HUES6 (cell line): ENCODE measurements at regions not wholly inside any gene's neighbourhood (a gene's known extent, or its start where the extent isn't known, plus 50 kb on each side); places are given as distances from the start of the nearest gene placed in this dataset.
"Not testable (repeated sequence)": the region's sequence is repeated elsewhere in the genome, so short reads cannot be mapped to it uniquely, and the experiment has no call there.

Source experiments
- H3K27ac ChIP-seq: 2 replicates; pipeline ENCODE4 v1.7.0; 2013; ENCODE audit warnings: low read depth, mild to moderate bottlenecking, low read length, inconsistent platforms
- H3K27me3 ChIP-seq: 2 replicates; pipeline ENCODE4 v1.6.1; 2013; ENCODE audit warnings: low read length; ENCODE audit not compliant: control insufficient read depth, insufficient read depth
- H3K36me3 ChIP-seq: 2 replicates; pipeline ENCODE4 v1.6.1; 2013; ENCODE audit warnings: low read length; ENCODE audit not compliant: control insufficient read depth, insufficient read depth
- H3K4me1 ChIP-seq: 2 replicates; pipeline ENCODE4 v1.6.1; 2013; ENCODE audit warnings: low read length; ENCODE audit not compliant: control insufficient read depth, insufficient read depth
- H3K4me3 ChIP-seq: 2 replicates; pipeline ENCODE4 v1.5.1; 2013; ENCODE audit warnings: low read depth, low read length
- H3K9ac ChIP-seq: one replicate; pipeline ENCODE4 v1.6.1; 2013; ENCODE audit warnings: mild to moderate bottlenecking, low read length
- H3K9me3 ChIP-seq: 2 replicates; pipeline ENCODE4 v1.6.1; 2013; ENCODE audit warnings: low read depth, low read length; ENCODE audit not compliant: control insufficient read depth, insufficient read depth

DNA sequence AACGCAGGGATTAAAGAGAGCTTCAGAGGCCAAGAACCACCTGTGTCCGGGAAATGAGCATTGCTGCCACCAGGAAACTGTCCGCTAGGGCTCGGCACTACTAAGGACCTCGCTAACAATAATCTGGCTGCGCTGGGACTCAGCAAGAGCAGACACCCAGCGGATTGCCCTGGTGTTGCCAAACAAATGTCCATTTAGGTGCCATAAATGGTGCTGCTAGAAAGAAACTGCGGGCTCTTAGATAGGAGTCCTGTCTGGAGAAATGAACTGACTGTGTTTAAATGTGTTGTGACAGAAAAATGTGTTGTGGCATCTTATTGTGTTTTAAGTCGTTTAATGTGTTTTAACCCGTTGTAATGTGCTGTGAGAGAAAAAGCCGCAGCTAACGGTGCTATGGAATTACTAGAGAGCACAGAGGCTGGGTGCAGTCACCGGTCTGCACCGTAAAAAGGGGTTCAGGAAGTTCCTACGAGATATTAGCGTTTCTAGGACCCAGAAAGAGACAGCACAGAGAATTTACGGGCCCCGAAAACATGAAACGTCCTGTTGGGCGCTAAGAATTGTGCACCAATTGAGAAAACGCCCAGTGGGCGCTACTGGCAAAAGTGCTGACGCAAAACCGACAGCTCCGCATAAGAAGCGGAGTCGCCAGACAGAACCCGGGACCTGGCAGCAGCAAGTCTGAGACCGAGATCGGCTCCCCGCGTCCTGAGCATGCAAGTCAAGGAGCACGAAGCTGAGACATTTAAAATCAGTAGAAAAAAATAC lies 90.6 kb downstream of the ANXA2R start:
- H3K4me3 ChIP-seq: no peak overlapping the region

GRCh38 chr5:42948961-42949347 lies 91.2 kb downstream of the ANXA2R start:
- no peak overlapping the region for H3K4me3 ChIP-seq
- H3K9ac ChIP-seq: no peak overlapping the region
- no peaks in the 10 kb centered on the region; the same call in 1 of the 2 replicates for H3K4me1 ChIP-seq
- H3K9me3 ChIP-seq: peaks cover 34% of the 10 kb centered on the region
- no peak overlapping the region for H3K27ac ChIP-seq
- no peaks in the 10 kb centered on the region for H3K36me3 ChIP-seq
- H3K27me3 ChIP-seq: no peaks in the 10 kb centered on the region; the same call in 1 of the 2 replicates

More for the DNA sequence above, 90.6 kb downstream of the ANXA2R start:
- H3K27ac ChIP-seq: no peak overlapping the region
- no peaks in the 10 kb centered on the region; the same call in 1 of the 2 replicates for H3K4me1 ChIP-seq
- H3K9me3 ChIP-seq: peaks cover 37% of the 10 kb centered on the region
- no peak overlapping the region for H3K9ac ChIP-seq
- no peaks in the 10 kb centered on the region for H3K27me3 ChIP-seq
- H3K36me3 ChIP-seq: no peaks in the 10 kb centered on the region

DNA sequence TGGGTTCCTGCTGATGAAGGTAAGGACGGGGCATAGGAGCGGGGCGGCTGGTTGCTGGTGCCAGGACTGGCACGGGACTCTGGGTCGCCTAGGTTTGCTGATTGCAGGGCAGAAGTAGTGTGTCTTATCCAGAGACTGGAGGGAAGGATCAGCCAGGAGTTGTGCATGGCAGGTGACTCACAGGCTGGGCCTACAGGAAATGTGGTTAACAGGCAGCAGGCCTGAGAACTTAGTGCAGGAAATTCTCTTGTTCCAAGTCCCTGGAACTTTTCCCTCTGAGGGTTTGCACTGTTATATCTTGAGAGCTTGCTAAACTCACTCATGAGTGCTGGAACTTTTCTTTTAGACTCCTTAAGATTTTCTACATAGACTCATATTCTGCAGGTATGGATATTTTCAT lies 95.1 kb downstream of the ANXA2R start:
- Histone ChIP-seq H3K27me3 (no peaks in the 10 kb centered on the region; the same call in 1 of the 2 replicates), H3K9me3 (peaks cover 7% of the 10 kb centered on the region), H3K4me3 (no peak overlapping the region), H3K4me1 (no peaks in the 10 kb centered on the region; the same call in 1 of the 2 replicates), H3K9ac (no peak overlapping the region), H3K36me3 (no peaks in the 10 kb centered on the region), H3K27ac (no peak overlapping the region)

DNA sequence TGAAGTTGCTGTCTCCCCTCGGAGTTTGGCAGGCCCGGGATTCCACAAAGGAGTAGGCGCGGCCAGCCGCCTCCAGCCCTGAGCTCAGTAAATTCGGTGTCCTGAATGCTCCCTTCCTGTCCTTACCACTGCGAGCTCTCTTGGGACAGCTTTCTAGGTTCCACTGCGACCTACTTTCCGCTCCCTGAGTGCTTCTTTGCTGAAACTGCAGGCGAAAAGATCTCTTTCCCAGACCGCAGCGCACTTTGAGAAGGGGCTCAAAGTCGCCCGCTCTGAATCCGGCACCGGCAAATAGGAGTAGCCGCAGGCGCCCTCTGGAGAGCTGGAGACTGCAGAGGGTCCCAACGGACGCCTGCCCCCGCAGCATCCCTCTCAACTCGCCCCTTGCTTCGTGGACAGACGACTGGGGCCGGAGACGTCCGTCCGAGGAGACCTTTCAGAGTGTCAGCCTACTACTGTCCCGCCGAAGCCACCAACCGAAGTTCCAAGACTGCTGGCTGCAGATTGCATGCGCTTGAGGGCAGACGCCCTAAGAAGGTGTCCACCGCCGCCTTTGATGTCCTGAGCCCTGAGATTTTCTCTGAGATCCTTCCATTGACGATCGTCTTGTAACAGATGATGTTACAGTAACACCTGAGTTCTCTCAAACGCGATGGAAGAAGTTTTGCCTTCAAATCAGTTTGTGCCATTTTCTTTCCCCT lies 96.0 kb downstream of the ANXA2R start:
- H3K9me3 ChIP-seq: no peaks in the 10 kb centered on the region
- peak overlapping the region; percentile 25; the same call in 1 of the 2 replicates for H3K4me3 ChIP-seq
- H3K27me3 ChIP-seq: no peaks in the 10 kb centered on the region; the same call in 1 of the 2 replicates
- H3K9ac ChIP-seq: no peak overlapping the region
- no peaks in the 10 kb centered on the region for H3K36me3 ChIP-seq
- no peak overlapping the region for H3K27ac ChIP-seq
- H3K4me1 ChIP-seq: no peaks in the 10 kb centered on the region

DNA sequence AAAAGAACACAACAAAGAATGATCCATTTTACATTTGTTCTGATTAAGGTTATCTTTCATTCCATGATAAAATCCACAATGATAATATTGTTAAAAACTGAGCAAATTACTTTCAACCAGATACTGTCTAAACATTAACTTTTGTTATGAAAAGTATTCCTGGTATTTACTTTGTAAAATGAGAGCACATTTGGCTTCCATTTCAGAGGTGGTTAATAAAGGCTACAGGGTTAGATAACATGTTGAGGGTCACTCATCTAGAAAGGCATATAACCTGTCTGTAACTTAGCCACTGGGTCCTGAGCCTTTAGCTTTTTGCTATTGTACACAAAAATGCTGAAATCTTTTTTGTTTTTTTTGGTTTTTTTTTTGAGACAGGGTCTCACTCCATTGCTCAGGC lies 99.3 kb downstream of the ANXA2R start:
- Histone ChIP-seq H3K36me3 (no peaks in the 10 kb centered on the region), H3K4me1 (no peaks in the 10 kb centered on the region), H3K27ac (no peak overlapping the region), H3K27me3 (no peaks in the 10 kb centered on the region; the same call in 1 of the 2 replicates), H3K9me3 (no peaks in the 10 kb centered on the region), H3K4me3 (no peak overlapping the region), H3K9ac (no peak overlapping the region)

- H3K27me3 ChIP-seq, H3K27ac ChIP-seq, H3K4me3 ChIP-seq, H3K9ac ChIP-seq, H3K36me3 ChIP-seq, H3K4me1 ChIP-seq: not testable (repeated sequence)
- peaks cover 20% of the 10 kb centered on the region for H3K9me3 ChIP-seq
Measured at GRCh38 chr5:42932011-42932410, 108.1 kb downstream of the ANXA2R start.

DNA sequence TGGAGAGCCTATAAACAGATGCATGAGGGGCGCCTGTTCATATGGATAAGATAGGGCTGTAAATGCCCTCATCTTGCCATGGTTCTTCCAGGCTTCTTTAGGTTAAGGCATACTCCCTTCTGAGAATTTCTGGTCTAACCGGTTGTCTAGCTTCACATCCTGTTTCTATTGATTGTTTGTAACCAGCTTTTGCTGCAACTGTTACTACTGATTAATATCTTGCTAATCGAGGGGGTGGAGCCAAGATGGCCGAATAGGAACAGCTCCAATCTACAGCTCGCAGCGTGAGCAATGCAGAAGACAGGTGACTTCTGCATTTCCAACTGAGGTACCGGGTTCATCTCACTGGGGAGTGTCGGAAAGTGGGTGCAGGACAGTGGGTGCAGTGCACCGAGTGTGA lies 108.7 kb downstream of the ANXA2R start:
- H3K9ac ChIP-seq, H3K27me3 ChIP-seq, H3K27ac ChIP-seq, H3K36me3 ChIP-seq, H3K4me1 ChIP-seq, H3K4me3 ChIP-seq: not testable (repeated sequence)
- peaks cover 20% of the 10 kb centered on the region for H3K9me3 ChIP-seq

- H3K27ac ChIP-seq: no peak overlapping the region
- no peaks in the 10 kb centered on the region for H3K36me3 ChIP-seq
- no peak overlapping the region for H3K4me3 ChIP-seq
- H3K27me3 ChIP-seq: no peaks in the 10 kb centered on the region
- peaks cover 20% of the 10 kb centered on the region for H3K9me3 ChIP-seq
- H3K4me1 ChIP-seq: no peaks in the 10 kb centered on the region
- H3K9ac ChIP-seq: no peak overlapping the region
Measured at GRCh38 chr5:42930934-42931333, 109.2 kb downstream of the ANXA2R start.

DNA sequence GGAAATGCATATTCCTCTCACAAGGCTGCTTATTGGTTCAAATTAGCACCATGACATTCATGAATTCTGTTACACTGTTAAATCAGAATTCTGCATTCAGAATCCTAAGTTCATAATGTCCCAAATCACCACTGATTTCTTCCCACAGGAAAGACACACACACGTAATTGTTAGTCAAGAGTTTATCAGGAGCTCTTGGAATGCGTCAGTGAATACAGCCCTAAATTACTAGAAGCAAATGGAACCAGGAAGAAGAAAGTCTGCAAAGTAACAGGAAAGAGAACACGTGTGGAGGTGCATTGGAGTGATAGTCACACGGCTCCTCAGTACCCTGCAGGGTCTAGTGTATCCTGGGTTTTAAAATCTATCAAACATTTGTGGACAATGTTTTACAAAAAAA lies 110.2 kb downstream of the ANXA2R start:
- Histone ChIP-seq H3K9ac (no peak overlapping the region), H3K36me3 (no peaks in the 10 kb centered on the region), H3K4me1 (no peaks in the 10 kb centered on the region), H3K4me3 (no peak overlapping the region), H3K9me3 (peaks cover 26% of the 10 kb centered on the region), H3K27ac (no peak overlapping the region), H3K27me3 (no peaks in the 10 kb centered on the region)

GRCh38 chr5:42927730-42928129 lies 112.4 kb downstream of the ANXA2R start:
- Histone ChIP-seq H3K4me1 (no peaks in the 10 kb centered on the region), H3K4me3 (no peak overlapping the region), H3K27me3 (no peaks in the 10 kb centered on the region), H3K9ac (no peak overlapping the region), H3K36me3 (no peaks in the 10 kb centered on the region), H3K9me3 (peaks cover 36% of the 10 kb centered on the region), H3K27ac (no peak overlapping the region)

DNA sequence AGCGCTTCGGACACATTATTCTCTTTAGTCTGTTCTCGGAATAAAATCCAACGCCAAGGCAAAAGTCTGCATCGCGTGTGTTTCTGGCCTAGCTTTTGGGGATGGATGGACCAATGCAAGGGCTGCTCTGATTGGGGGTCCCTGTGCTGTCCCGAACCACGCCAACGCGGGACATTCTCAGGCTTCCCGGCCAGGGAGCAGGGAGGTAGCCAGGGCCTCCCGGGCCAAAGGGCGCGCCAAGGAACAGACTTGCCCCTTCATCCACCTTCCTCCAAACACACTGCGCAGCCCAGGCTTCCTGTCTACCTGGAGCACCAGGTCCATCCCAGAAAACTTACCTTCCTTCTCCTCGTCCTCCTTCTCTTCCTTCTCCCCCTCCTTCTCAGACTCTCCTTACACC lies 113.0 kb upstream of the SELENOP start:
- H3K4me1 ChIP-seq: no peaks in the 10 kb centered on the region
- no peak overlapping the region for H3K27ac ChIP-seq
- no peak overlapping the region for H3K9ac ChIP-seq
- H3K27me3 ChIP-seq: no peaks in the 10 kb centered on the region
- H3K4me3 ChIP-seq: no peak overlapping the region
- peaks cover 16% of the 10 kb centered on the region; the same call in 1 of the 2 replicates for H3K9me3 ChIP-seq
- no peaks in the 10 kb centered on the region for H3K36me3 ChIP-seq
